ENCODE measurements at regions not wholly inside any gene's neighbourhood (a gene's known extent, or its start where the extent isn't known, plus 50 kb on each side); places are given as distances from the start of the nearest gene placed in this dataset.

GRCh38 chr6:14210663-14211561, 93.3 kb downstream of the CD83 start (continued):
- TF ChIP-seq AKNA (CRISPR knock-in tag; IDR thresholded peaks at IDR 0.05; ENCODE audit: borderline replicate concordance) (no peak), MBD4 (IDR thresholded peaks at IDR 0.05; ENCODE audit: borderline replicate concordance, low read length) (no peak), NAIF1 (CRISPR knock-in tag; IDR thresholded peaks at IDR 0.05; ENCODE audit: borderline replicate concordance) (no peak), JUNB (CRISPR knock-in tag; IDR thresholded peaks at IDR 0.05; ENCODE audit: borderline replicate concordance) (no peak), NFE2 (CRISPR knock-in tag; IDR thresholded peaks at IDR 0.05) (no peak), ZNF44 (CRISPR knock-in tag; IDR thresholded peaks at IDR 0.05) (no peak), ZNF83 (CRISPR knock-in tag; IDR thresholded peaks at IDR 0.05; ENCODE audit: borderline replicate concordance) (peak; percentile 90; the same call in 1 of the 2 replicates), ZNF710 (CRISPR knock-in tag; IDR thresholded peaks at IDR 0.05; ENCODE audit: borderline replicate concordance) (0 out of 2 replicates have a peak, but pooled peaks have one; percentile 41), PREB (CRISPR knock-in tag; IDR thresholded peaks at IDR 0.05) (peak; percentile 86; the same call in 1 of the 2 replicates), MIER3 (CRISPR knock-in tag; IDR thresholded peaks at IDR 0.05; ENCODE audit: borderline replicate concordance) (no peak), ZBTB4 (CRISPR knock-in tag; IDR thresholded peaks at IDR 0.05; ENCODE audit: borderline replicate concordance) (no peak; the same call in 1 of the 2 replicates), PITX1 (CRISPR knock-in tag; IDR thresholded peaks at IDR 0.05) (no peak), KLF15 (CRISPR knock-in tag; IDR thresholded peaks at IDR 0.05; ENCODE audit: borderline replicate concordance) (no peak), HOMEZ (CRISPR knock-in tag; IDR thresholded peaks at IDR 0.05; ENCODE audit: low read depth) (no peak)

All from HepG2 (cell line).